ENCODE measurements at regions not wholly inside any gene's neighbourhood (a gene's known extent, or its start where the extent isn't known, plus 50 kb on each side); places are given as distances from the start of the nearest gene placed in this dataset.

GRCh38 chr10:29032169-29032568 lies 256.7 kb upstream of the LYZL1 start:
- Histone ChIP-seq H3K4me1 (ENCODE audit: insufficient read depth) (no peaks in the 10 kb centered on the region), H3K27me3 (no peaks in the 10 kb centered on the region), H3K9me3 (no peaks in the 10 kb centered on the region), H3K4me3 (no peak overlapping the region), H3K36me3 (no peaks in the 10 kb centered on the region), H3K27ac (no peak overlapping the region)
- intact Hi-C loops (cut with DNase I), result no loop called here
- no peak for TF ChIP-seq EP300 (IDR thresholded peaks at IDR 0.05)
- 95 to 98% (median 95%) methylated on average over 3 of the region's 3 CpGs for WGBS, 3 donors
- DNase-seq, result no peak

GRCh38 chr10:29033311-29033940 lies 255.4 kb upstream of the LYZL1 start:
- Histone ChIP-seq H3K4me1 (ENCODE audit: insufficient read depth) (no peaks in the 10 kb centered on the region), H3K36me3 (no peaks in the 10 kb centered on the region), H3K27me3 (no peaks in the 10 kb centered on the region), H3K27ac (no peak overlapping the region), H3K9me3 (no peaks in the 10 kb centered on the region), H3K4me3 (no peak overlapping the region)
- WGBS, 3 donors, result 79 to 82% (median 80%) methylated on average over 6 of the region's 6 CpGs
- TF ChIP-seq CTCF (IDR thresholded peaks at IDR 0.05), result no peak
- no peak for TF ChIP-seq POLR2A (IDR thresholded peaks at IDR 0.05)
- intact Hi-C loops (cut with DNase I), result no loop called here
- no peak for DNase-seq

GRCh38 chr10:29034592-29034991 lies 254.3 kb upstream of the LYZL1 start:
- no peaks in the 10 kb centered on the region for H3K27me3 ChIP-seq
- no peak for DNase-seq
- intact Hi-C loops (cut with DNase I), result no loop called here
- H3K27ac ChIP-seq, result no peak overlapping the region
- 55 to 76% (median 58%) methylated on average over 5 of the region's 5 CpGs for WGBS, 3 donors
- no peaks in the 10 kb centered on the region for H3K36me3 ChIP-seq
- H3K4me1 ChIP-seq (ENCODE audit: insufficient read depth), result peaks cover 1% of the 10 kb centered on the region
- no peak overlapping the region for H3K4me3 ChIP-seq
- TF ChIP-seq CTCF (IDR thresholded peaks at IDR 0.05) (no peak), POLR2A (IDR thresholded peaks at IDR 0.05) (no peak), EP300 (IDR thresholded peaks at IDR 0.05) (no peak)
- H3K9me3 ChIP-seq, result no peaks in the 10 kb centered on the region

- Histone ChIP-seq H3K27ac (no peak overlapping the region), H3K4me3 (no peak overlapping the region), H3K36me3 (no peaks in the 10 kb centered on the region), H3K9me3 (no peaks in the 10 kb centered on the region), H3K4me1 (ENCODE audit: insufficient read depth) (peaks cover 6% of the 10 kb centered on the region), H3K27me3 (no peaks in the 10 kb centered on the region)
- TF ChIP-seq EP300 (IDR thresholded peaks at IDR 0.05) (no peak), POLR2A (IDR thresholded peaks at IDR 0.05) (no peak), CTCF (IDR thresholded peaks at IDR 0.05) (no peak)
- DNase-seq, result no peak
- intact Hi-C loops (cut with DNase I), result no loop called here
- WGBS, 3 donors, result 88 to 96% (median 90%) methylated on average over 2 of the region's 2 CpGs
Observed at GRCh38 chr10:29035721-29036120, 253.1 kb upstream of the LYZL1 start.

GRCh38 chr10:29037348-29038113 lies 251.3 kb upstream of the LYZL1 start:
- WGBS, 3 donors, result 94 to 96% (median 95%) methylated on average over 12 of the region's 12 CpGs
- no peaks in the 10 kb centered on the region for H3K27me3 ChIP-seq

More at GRCh38 chr10:29037348-29038113, 251.3 kb upstream of the LYZL1 start:
- intact Hi-C loops (cut with DNase I), result no loop called here
- Histone ChIP-seq H3K36me3 (no peaks in the 10 kb centered on the region), H3K4me1 (ENCODE audit: insufficient read depth) (peaks cover 6% of the 10 kb centered on the region), H3K4me3 (no peak overlapping the region), H3K27ac (no peak overlapping the region), H3K9me3 (no peaks in the 10 kb centered on the region)
- no peak for TF ChIP-seq EP300 (IDR thresholded peaks at IDR 0.05)
- TF ChIP-seq CTCF (IDR thresholded peaks at IDR 0.05), result no peak
- no peak for TF ChIP-seq POLR2A (IDR thresholded peaks at IDR 0.05)
- DNase-seq, result no peak
